ENCODE measurements at regions not wholly inside any gene's neighbourhood (a gene's known extent, or its start where the extent isn't known, plus 50 kb on each side); places are given as distances from the start of the nearest gene placed in this dataset.
"Not testable (repeated sequence)": the region's sequence is repeated elsewhere in the genome, so short reads cannot be mapped to it uniquely, and the experiment has no call there.

DNA sequence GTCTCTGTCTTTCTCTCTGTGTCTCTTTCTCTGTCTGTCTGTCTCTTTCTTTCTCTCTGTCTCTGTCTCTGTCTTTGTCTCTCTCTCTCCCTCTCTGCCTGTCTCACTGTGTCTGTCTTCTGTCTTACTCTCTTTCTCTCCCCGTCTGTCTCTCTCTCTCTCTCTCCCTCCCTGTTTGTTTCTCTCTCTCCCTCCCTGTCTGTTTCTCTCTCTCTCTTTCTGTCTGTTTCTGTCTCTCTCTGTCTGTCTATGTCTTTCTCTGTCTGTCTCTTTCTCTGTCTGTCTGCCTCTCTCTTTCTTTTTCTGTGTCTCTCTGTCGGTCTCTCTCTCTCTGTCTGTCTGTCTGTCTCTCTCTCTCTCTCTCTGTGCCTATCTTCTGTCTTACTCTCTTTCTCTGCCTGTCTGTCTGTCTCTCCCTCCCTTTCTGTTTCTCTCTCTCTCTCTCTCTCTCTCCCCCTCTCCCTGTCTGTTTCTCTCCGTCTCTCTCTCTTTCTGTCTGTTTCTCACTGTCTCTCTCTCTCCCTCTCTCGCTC lies 2110.2 kb upstream of the TPTE start:
- POLR2A ChIA-PET; H3K27ac ChIP-seq; FAIRE-seq; H3K4me3 ChIP-seq; H3K4me2 ChIP-seq; H3K9me3 ChIP-seq; CTCF ChIA-PET; DNase-seq (ENCODE audit: low read depth in 1 of 2, low spot score in 1 of 2); H3K4me1 ChIP-seq: not testable (repeated sequence)
- ATAC-seq, result peak; percentile 47 to 64; a peak in 4 of 6 replicates
- WGBS (ENCODE audit: missing lambda C conversion rate), result no CpG with 5 or more reads among the region's 4 CpGs

DNA sequence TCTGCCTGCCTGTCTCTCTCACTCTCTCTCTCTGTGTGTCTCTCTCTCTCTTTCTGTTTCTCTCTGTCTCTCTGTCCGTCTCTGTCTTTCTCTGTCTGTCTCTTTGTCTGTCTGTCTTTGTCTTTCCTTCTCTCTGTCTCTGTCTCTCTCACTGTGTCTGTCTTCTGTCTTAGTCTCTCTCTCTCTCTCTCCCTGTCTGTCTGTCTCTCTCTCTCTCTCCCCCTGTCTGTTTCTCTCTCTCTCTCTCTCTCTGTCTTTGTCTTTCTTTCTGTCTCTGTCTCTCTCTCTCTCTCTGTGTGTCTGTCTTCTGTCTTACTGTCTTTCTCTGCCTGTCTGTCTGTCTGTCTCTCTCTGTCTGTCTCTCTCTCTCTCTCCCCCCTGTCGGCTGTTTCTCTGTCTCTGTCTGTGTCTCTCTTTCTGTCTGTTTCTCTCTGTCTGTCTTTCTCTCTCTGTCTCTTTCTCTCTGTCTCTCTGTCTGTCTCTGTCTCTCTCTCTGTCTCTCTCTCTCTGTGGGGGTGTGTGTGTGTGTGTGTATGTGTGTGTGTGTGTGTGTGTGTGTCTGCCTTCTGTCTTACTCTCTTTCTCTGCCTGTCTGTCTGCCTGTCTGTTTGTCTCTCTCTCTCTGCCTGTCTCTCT lies 2101.3 kb upstream of the TPTE start:
- peak; percentile 95 to 100 for ATAC-seq
- H3K27ac ChIP-seq; DNase-seq (ENCODE audit: low read depth in 1 of 2, low spot score in 1 of 2); H3K9me3 ChIP-seq; H3K4me2 ChIP-seq; H3K4me3 ChIP-seq; POLR2A ChIA-PET; FAIRE-seq; CTCF ChIA-PET; H3K4me1 ChIP-seq: not testable (repeated sequence)
- no CpG with 5 or more reads among the region's 2 CpGs for WGBS (ENCODE audit: missing lambda C conversion rate)
- TF ChIP-seq ZFP36 (IDR thresholded peaks at IDR 0.05; ENCODE audit: borderline replicate concordance, partially characterized antibody), result peak; percentile 18

DNA sequence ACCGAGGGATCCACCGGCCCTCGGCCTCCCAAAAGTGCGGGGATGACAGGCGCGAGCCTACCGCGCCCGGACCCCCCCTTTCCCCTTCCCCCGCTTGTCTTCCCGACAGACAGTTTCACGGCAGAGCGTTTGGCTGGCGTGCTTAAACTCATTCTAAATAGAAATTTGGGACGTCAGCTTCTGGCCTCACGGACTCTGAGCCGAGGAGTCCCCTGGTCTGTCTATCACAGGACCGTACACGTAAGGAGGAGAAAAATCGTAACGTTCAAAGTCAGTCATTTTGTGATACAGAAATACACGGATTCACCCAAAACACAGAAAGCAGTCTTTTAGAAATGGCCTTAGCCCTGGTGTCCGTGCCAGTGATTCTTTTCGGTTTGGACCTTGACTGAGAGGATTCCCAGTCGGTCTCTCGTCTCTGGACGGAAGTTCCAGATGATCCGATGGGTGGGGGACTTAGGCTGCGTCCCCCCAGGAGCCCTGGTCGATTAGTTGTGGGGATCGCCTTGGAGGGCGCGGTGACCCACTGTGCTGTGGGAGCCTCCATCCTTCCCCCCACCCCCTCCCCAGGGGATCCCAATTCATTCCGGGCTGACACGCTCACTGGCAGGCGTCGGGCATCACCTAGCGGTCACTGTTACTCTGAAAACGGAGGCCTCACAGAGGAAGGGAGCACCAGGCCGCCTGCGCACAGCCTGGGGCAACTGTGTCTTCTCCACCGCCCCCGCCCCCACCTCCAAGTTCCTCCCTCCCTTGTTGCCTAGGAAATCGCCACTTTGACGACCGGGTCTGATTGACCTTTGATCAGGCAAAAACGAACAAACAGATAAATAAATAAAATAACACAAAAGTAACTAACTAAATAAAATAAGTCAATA lies 2093.4 kb upstream of the TPTE start:
- H3K9me3 ChIP-seq; CTCF ChIA-PET; H3K4me2 ChIP-seq; H3K4me3 ChIP-seq; H3K27ac ChIP-seq; FAIRE-seq; POLR2A ChIA-PET; H3K4me1 ChIP-seq; DNase-seq (ENCODE audit: low read depth in 1 of 2, low spot score in 1 of 2): not testable (repeated sequence)
- no CpG with 5 or more reads among the region's 47 CpGs for WGBS (ENCODE audit: missing lambda C conversion rate)
- ATAC-seq, result peak; percentile 95 to 96

DNA sequence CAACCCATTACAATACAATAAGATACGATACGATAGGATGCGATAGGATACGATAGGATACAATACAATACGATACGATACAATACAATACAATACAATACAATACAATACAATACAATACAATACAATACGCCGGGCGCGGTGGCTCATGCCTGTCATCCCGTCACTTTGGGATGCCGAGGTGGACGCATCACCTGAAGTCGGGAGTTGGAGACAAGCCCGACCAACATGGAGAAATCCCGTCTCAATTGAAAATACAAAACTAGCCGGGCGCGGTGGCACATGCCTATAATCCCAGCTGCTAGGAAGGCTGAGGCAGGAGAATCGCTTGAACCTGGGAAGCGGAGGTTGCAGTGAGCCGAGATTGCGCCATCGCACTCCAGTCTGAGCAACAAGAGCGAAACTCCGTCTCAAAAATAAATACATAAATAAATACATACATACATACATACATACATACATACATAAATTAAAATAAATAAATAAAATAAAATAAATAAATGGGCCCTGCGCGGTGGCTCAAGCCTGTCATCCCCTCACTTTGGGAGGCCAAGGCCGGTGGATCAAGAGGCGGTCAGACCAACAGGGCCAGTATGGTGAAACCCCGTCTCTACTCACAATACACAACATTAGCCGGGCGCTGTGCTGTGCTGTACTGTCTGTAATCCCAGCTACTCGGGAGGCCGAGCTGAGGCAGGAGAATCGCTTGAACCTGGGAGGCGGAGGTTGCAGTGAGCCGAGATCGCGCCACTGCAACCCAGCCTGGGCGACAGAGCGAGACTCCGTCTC lies 2092.5 kb upstream of the TPTE start:
- H3K27ac ChIP-seq; POLR2A ChIA-PET; CTCF ChIA-PET; H3K9me3 ChIP-seq; H3K4me2 ChIP-seq; FAIRE-seq; H3K4me3 ChIP-seq; H3K4me1 ChIP-seq; DNase-seq (ENCODE audit: low read depth in 1 of 2, low spot score in 1 of 2): not testable (repeated sequence)
- peak; percentile 74 to 85 for ATAC-seq
- no CpG with 5 or more reads among the region's 43 CpGs for WGBS (ENCODE audit: missing lambda C conversion rate)

DNA sequence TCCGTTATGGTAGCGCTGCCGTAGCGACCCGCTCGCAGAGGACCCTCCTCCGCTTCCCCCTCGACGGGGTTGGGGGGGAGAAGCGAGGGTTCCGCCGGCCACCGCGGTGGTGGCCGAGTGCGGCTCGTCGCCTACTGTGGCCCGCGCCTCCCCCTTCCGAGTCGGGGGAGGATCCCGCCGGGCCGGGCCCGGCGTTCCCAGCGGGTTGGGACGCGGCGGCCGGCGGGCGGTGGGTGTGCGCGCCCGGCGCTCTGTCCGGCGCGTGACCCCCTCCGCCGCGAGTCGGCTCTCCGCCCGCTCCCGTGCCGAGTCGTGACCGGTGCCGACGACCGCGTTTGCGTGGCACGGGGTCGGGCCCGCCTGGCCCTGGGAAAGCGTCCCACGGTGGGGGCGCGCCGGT lies 2086.7 kb upstream of the TPTE start:
- H3K4me3 ChIP-seq; H3K27ac ChIP-seq; H3K9me3 ChIP-seq; FAIRE-seq; ATAC-seq; H3K4me2 ChIP-seq; CTCF ChIA-PET; H3K4me1 ChIP-seq; DNase-seq (ENCODE audit: low read depth in 1 of 2, low spot score in 1 of 2); POLR2A ChIA-PET: not testable (repeated sequence)
- WGBS (ENCODE audit: missing lambda C conversion rate), result no CpG with 5 or more reads among the region's 64 CpGs

DNA sequence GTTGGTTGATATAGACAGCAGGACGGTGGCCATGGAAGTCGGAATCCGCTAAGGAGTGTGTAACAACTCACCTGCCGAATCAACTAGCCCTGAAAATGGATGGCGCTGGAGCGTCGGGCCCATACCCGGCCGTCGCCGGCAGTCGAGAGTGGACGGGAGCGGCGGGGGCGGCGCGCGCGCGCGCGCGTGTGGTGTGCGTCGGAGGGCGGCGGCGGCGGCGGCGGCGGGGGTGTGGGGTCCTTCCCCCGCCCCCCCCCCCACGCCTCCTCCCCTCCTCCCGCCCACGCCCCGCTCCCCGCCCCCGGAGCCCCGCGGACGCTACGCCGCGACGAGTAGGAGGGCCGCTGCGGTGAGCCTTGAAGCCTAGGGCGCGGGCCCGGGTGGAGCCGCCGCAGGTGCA lies 2078.3 kb upstream of the TPTE start:
- H3K9me3 ChIP-seq; H3K27ac ChIP-seq; H3K4me3 ChIP-seq; H3K4me1 ChIP-seq; ATAC-seq; FAIRE-seq; POLR2A ChIA-PET; H3K4me2 ChIP-seq; DNase-seq (ENCODE audit: low read depth in 1 of 2, low spot score in 1 of 2); CTCF ChIA-PET: not testable (repeated sequence)
- no CpG with 5 or more reads among the region's 54 CpGs for WGBS (ENCODE audit: missing lambda C conversion rate)

DNA sequence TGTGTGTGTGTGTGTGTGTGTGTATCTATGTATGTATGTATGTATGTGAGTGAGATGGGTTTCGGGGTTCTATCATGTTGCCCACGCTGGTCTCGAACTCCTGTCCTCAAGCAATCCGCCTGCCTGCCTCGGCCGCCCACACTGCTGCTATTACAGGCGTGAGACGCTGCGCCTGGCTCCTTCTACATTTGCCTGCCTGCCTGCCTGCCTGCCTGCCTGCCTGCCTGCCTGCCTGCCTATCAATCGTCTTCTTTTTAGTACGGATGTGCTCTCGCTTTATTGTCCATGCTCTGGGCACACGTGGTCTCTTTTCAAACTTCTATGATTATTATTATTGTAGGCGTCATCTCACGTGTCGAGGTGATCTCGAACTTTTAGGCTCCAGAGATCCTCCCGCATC lies 2071.6 kb upstream of the TPTE start:
- FAIRE-seq; H3K27ac ChIP-seq; H3K4me3 ChIP-seq; POLR2A ChIA-PET; CTCF ChIA-PET; DNase-seq (ENCODE audit: low read depth in 1 of 2, low spot score in 1 of 2); H3K4me1 ChIP-seq; H3K4me2 ChIP-seq; H3K9me3 ChIP-seq: not testable (repeated sequence)
- no CpG with 5 or more reads among the region's 18 CpGs for WGBS (ENCODE audit: missing lambda C conversion rate)
- ATAC-seq, result peak in 1 of 2 experiments; percentile 58; a peak in 3 of 6 replicates

DNA sequence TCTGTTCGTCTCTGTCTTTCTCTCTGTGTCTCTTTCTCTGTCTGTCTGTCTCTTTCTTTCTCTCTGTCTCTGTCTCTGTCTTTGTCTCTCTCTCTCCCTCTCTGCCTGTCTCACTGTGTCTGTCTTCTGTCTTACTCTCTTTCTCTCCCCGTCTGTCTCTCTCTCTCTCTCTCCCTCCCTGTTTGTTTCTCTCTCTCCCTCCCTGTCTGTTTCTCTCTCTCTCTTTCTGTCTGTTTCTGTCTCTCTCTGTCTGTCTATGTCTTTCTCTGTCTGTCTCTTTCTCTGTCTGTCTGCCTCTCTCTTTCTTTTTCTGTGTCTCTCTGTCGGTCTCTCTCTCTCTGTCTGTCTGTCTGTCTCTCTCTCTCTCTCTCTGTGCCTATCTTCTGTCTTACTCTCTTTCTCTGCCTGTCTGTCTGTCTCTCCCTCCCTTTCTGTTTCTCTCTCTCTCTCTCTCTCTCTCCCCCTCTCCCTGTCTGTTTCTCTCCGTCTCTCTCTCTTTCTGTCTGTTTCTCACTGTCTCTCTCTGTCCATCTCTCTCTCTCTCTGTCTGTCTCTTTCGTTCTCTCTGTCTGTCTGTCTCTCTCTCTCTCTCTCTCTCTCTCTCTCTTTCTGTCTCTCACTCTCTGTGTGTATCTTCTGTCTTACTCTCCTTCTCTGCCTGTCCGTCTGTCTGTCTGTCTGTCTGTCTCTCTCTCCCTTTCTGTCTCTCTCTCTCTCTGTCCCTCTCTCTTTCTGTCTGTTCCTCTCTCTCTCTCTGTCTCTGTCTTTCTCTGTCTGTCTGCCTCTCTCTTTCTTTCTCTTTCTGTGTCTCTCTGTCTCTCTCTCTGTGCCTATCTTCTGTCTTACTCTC lies 2065.9 kb upstream of the TPTE start:
- H3K4me3 ChIP-seq; H3K27ac ChIP-seq; CTCF ChIA-PET; FAIRE-seq; DNase-seq (ENCODE audit: low read depth in 1 of 2, low spot score in 1 of 2); H3K9me3 ChIP-seq; H3K4me2 ChIP-seq; POLR2A ChIA-PET; H3K4me1 ChIP-seq: not testable (repeated sequence)
- ATAC-seq, result peak; percentile 84 to 94
- no CpG with 5 or more reads among the region's 6 CpGs for WGBS (ENCODE audit: missing lambda C conversion rate)

DNA sequence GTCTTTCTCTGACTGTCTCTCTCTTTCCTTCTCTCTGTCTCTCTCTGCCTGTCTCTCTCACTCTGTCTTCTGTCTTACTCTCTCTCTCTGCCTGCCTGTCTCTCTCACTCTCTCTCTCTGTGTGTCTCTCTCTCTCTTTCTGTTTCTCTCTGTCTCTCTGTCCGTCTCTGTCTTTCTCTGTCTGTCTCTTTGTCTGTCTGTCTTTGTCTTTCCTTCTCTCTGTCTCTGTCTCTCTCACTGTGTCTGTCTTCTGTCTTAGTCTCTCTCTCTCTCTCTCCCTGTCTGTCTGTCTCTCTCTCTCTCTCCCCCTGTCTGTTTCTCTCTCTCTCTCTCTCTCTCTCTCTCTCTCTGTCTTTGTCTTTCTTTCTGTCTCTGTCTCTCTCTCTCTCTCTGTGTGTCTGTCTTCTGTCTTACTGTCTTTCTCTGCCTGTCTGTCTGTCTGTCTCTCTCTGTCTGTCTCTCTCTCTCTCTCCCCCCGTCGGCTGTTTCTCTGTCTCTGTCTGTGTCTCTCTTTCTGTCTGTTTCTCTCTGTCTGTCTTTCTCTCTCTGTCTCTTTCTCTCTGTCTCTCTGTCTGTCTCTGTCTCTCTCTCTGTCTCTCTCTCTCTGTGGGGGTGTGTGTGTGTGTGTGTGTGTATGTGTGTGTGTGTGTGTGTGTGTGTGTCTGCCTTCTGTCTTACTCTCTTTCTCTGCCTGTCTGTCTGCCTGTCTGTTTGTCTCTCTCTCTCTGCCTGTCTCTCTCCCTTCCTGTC lies 2056.8 kb upstream of the TPTE start:
- H3K9me3 ChIP-seq; H3K4me3 ChIP-seq; DNase-seq (ENCODE audit: low read depth in 1 of 2, low spot score in 1 of 2); H3K27ac ChIP-seq; H3K4me2 ChIP-seq; FAIRE-seq; H3K4me1 ChIP-seq; CTCF ChIA-PET; POLR2A ChIA-PET: not testable (repeated sequence)
- no CpG with 5 or more reads among the region's 3 CpGs for WGBS (ENCODE audit: missing lambda C conversion rate)
- ATAC-seq, result peak; percentile 95 to 96

DNA sequence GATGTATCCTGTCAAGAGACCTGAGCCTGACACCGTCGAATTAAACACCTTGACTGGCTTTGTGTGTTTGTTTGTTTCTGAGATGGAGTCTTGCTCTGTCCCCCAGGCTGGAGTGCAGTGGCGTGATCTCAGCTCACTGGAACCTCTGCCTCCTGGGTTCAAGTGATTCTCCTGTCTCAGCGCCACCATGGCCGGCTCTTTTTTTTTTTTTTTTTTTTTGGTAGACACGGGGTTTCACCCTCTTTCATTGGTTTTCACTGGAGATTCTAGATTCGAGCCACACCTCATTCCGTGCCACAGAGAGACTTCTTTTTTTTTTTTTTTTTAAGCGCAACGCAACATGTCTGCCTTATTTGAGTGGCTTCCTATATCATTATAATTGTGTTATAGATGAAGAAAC lies 2054.7 kb upstream of the TPTE start:
- no CpG with 5 or more reads among the region's 10 CpGs for WGBS (ENCODE audit: missing lambda C conversion rate)
- ATAC-seq, H3K9me3 ChIP-seq: not testable (repeated sequence)

More for the DNA sequence above, 2054.7 kb upstream of the TPTE start:
- DNase-seq (ENCODE audit: low read depth in 1 of 2, low spot score in 1 of 2); POLR2A ChIA-PET; H3K4me2 ChIP-seq; CTCF ChIA-PET; H3K27ac ChIP-seq; H3K4me3 ChIP-seq; H3K4me1 ChIP-seq; FAIRE-seq: not testable (repeated sequence)
